ENCODE measurements at regions not wholly inside any gene's neighbourhood (a gene's known extent, or its start where the extent isn't known, plus 50 kb on each side); places are given as distances from the start of the nearest gene placed in this dataset.

DNA sequence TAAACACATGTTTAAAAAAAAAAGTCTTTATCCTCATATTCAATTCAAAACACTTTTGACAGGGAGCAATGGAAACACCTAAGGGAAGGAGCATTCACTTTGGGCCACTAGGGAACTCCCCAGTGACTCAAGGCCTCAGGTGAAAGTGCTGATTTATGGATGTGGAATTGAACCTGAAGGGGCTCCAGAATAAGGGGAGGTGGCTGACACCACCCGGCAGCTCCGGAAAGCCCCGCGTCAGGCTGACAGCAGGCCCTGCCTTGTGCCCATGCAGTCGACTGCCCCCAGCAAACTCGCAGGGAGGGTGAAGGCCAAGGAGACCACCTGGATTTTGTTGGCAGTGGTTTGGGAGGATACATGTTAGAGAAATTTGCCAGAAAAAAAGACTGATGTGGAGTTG lies 275.3 kb upstream of the NCKAP5 start:
- H3K27ac ChIP-seq (ENCODE audit: low read depth, low read length) = no peak overlapping the region

DNA sequence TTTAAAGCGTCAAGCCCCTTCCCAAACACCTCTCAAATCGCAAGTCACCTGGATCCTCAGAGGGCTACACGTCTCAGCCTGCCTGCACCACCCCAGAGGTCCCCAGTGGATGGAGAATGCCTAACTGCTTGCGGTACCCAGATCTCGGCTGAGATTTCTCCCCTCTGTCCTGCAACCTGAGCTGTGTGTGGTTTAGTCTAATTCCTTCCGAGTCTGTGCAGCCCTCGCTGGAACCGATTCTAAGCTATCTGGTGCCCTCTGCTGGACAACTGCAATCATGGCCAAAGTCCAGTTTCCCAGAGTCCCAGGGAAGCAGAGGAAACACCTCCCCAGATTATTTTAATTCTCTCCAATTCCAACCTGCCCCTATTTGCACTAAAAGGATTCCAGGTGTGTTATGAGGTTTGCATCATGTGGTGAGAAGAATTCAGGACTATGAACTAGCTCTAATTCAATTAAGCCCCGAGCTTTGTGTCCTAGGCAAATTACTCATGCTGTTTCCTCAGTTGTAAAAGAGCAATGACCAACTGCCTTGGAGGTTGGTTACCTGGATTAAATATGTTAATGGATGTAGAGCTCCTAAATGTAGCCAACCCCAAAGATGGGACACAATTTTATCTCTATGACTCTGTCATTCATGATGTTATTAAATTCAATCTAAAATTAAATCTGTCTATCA lies 276.1 kb upstream of the NCKAP5 start:
- no peaks in the 10 kb centered on the region for H3K36me3 Mint-ChIP-seq (ENCODE audit: low read depth)
- peak; percentile 92 for TF ChIP-seq CTCF (conservative IDR thresholded peaks at IDR 0.05)
- 35 to 41% methylated on average over 6 to 9 of the region's 9 CpGs for WGBS, 2 experiments (ENCODE audit: insufficient coverage in 1 of 2, insufficient read length in 1 of 2)
- H3K9ac ChIP-seq (ENCODE audit: extremely low read depth, low read length, poor library complexity, severe bottlenecking) = no peak overlapping the region
- peak; percentile 89 for DNase-seq
- no peak overlapping the region for H3K4me3 Mint-ChIP-seq
- H3K36me3 ChIP-seq (ENCODE audit: control insufficient read depth, insufficient read depth, low read length) = no peaks in the 10 kb centered on the region
- H3K27ac Mint-ChIP-seq = no peak overlapping the region
- H3K4me1 ChIP-seq (ENCODE audit: control insufficient read depth, insufficient read depth, low read length) = no peaks in the 10 kb centered on the region
- H3K9me3 ChIP-seq (ENCODE audit: control insufficient read depth, low read length) = no peaks in the 10 kb centered on the region
- H3K4me1 Mint-ChIP-seq = peaks cover 2% of the 10 kb centered on the region
- no peak overlapping the region for H3K27ac ChIP-seq (ENCODE audit: low read depth, low read length)
- H3K27me3 ChIP-seq (ENCODE audit: control insufficient read depth, insufficient read depth, low read length, poor library complexity, severe bottlenecking) = peaks cover 8% of the 10 kb centered on the region
- no peak overlapping the region for H3K4me3 ChIP-seq (ENCODE audit: low read length)
- H3K9me3 Mint-ChIP-seq = no peaks in the 10 kb centered on the region
- peaks cover 4% of the 10 kb centered on the region for H3K27me3 Mint-ChIP-seq (ENCODE audit: insufficient read depth)

More for the DNA sequence above, 275.3 kb upstream of the NCKAP5 start:
- DNase-seq = no peak
- H3K9me3 ChIP-seq (ENCODE audit: control insufficient read depth, low read length) = no peaks in the 10 kb centered on the region
- peaks cover 8% of the 10 kb centered on the region for H3K27me3 ChIP-seq (ENCODE audit: control insufficient read depth, insufficient read depth, low read length, poor library complexity, severe bottlenecking)
- no peaks in the 10 kb centered on the region for H3K4me1 ChIP-seq (ENCODE audit: control insufficient read depth, insufficient read depth, low read length)
- no peak overlapping the region for H3K4me3 ChIP-seq (ENCODE audit: low read length)
- H3K27ac Mint-ChIP-seq = no peak overlapping the region
- WGBS, 2 experiments (ENCODE audit: insufficient coverage in 1 of 2, insufficient read length in 1 of 2) = 89 to 96% methylated on average over 2 to 6 of the region's 6 CpGs
- no peak for TF ChIP-seq CTCF (conservative IDR thresholded peaks at IDR 0.05)
- H3K27me3 Mint-ChIP-seq (ENCODE audit: insufficient read depth) = peaks cover 4% of the 10 kb centered on the region
- peaks cover 2% of the 10 kb centered on the region for H3K4me1 Mint-ChIP-seq
- no peaks in the 10 kb centered on the region for H3K9me3 Mint-ChIP-seq
- no peaks in the 10 kb centered on the region for H3K36me3 Mint-ChIP-seq (ENCODE audit: low read depth)
- H3K9ac ChIP-seq (ENCODE audit: extremely low read depth, low read length, poor library complexity, severe bottlenecking) = no peak overlapping the region
- no peak overlapping the region for H3K4me3 Mint-ChIP-seq
- H3K36me3 ChIP-seq (ENCODE audit: control insufficient read depth, insufficient read depth, low read length) = no peaks in the 10 kb centered on the region

DNA sequence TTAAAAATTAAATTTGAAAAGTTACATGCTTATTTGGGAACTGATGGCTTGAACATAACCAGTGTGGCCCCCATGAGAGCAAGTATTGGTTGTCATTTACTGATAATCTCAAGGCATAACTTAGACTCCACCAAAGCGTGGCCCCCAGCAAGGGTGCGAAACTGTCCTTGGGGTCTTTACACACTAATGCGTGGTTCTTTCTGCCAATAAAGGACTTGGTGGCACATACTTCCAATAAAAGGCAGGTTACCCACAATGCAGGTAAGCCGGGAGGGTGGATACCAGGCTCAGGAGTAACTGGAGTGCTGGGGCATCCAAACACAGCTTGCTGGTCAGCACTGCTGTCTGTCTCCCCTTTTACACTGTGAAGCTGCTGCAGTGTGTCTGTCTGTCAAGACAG lies 278.2 kb upstream of the NCKAP5 start:
- Mint-ChIP-seq H3K9me3 (no peaks in the 10 kb centered on the region), H3K27ac (no peak overlapping the region), H3K36me3 (ENCODE audit: low read depth) (no peaks in the 10 kb centered on the region), H3K4me1 (peaks cover 2% of the 10 kb centered on the region), H3K27me3 (ENCODE audit: insufficient read depth) (peaks cover 4% of the 10 kb centered on the region), H3K4me3 (no peak overlapping the region)
- DNase-seq = no peak
- 92 to 96% methylated on average over 3 to 4 of the region's 4 CpGs for WGBS, 2 experiments (ENCODE audit: insufficient coverage in 1 of 2, insufficient read length in 1 of 2)
- Histone ChIP-seq H3K9ac (ENCODE audit: extremely low read depth, low read length, poor library complexity, severe bottlenecking) (no peak overlapping the region), H3K27ac (ENCODE audit: low read depth, low read length) (no peak overlapping the region), H3K27me3 (ENCODE audit: control insufficient read depth, insufficient read depth, low read length, poor library complexity, severe bottlenecking) (peaks cover 8% of the 10 kb centered on the region), H3K4me3 (ENCODE audit: low read length) (no peak overlapping the region), H3K4me1 (ENCODE audit: control insufficient read depth, insufficient read depth, low read length) (no peaks in the 10 kb centered on the region), H3K9me3 (ENCODE audit: control insufficient read depth, low read length) (no peaks in the 10 kb centered on the region), H3K36me3 (ENCODE audit: control insufficient read depth, insufficient read depth, low read length) (no peaks in the 10 kb centered on the region)
- TF ChIP-seq CTCF (conservative IDR thresholded peaks at IDR 0.05) = no peak
